GM19025 (cell line): ENCODE measurements at regions not wholly inside any gene's neighbourhood (a gene's known extent, or its start where the extent isn't known, plus 50 kb on each side); places are given as distances from the start of the nearest gene placed in this dataset.
"Not testable (repeated sequence)": the region's sequence is repeated elsewhere in the genome, so short reads cannot be mapped to it uniquely, and the experiment has no call there.

Experiments
- ATAC-seq: cut with Tn5 transposase; IDR thresholded peaks from one replicate; pipeline ENCODE4 v1.9.1; 2021; ENCODE audit warnings: mild to moderate bottlenecking, low read depth, moderate library complexity; ENCODE audit not compliant: unreplicated experiment

DNA sequence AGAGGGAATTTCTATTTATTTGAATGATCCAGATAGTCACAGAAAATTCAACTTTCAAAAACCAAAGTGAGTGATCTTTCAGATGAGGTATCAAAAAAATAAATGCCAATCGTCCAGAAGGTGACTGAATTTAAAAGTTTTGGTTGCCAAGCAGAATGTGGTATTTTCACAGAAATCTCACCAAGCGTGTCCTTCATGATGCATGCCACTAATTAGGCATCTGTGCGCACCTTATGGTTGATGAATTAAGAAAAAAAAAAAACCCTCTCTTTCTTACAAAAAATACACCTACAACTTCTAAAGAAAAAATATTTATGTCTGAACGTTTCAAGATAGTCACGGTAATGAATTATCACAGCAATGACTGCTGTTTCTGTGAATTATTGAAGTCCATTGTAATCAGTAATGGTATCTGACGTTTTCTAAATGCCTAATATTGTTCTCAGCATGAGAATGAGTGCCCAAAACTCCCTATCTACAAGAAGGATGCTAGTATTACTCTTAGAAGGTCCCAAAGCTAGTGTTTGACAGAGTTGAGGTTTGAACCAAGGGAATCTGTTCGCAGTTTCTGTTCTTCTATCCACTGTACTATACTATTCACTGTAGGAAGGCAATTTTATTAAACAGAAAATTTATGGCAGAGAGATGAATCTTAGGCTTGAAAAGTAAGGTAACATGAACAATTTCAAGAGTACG is 219.6 kb upstream of the NETO1 start:
- no peak for ATAC-seq

DNA sequence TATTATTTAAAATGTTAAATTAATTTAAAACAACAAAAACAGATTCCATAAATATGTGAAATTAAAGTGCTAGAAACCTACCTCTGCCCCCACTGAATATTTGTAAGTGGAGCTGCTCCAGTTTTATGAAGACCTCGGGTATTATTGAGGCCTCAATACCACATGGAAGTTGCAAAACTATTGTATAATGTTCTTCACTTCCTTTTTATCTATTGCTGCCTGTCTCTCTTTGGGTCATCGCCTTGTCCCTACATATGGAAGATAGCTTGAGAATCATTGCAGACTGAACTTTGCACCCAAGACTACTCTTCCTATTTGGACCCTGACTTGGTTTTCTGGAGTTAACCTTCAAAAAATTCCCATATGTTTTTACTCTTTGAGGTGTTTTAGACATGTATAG is 212.1 kb upstream of the NETO1 start:
- no peak for ATAC-seq

DNA sequence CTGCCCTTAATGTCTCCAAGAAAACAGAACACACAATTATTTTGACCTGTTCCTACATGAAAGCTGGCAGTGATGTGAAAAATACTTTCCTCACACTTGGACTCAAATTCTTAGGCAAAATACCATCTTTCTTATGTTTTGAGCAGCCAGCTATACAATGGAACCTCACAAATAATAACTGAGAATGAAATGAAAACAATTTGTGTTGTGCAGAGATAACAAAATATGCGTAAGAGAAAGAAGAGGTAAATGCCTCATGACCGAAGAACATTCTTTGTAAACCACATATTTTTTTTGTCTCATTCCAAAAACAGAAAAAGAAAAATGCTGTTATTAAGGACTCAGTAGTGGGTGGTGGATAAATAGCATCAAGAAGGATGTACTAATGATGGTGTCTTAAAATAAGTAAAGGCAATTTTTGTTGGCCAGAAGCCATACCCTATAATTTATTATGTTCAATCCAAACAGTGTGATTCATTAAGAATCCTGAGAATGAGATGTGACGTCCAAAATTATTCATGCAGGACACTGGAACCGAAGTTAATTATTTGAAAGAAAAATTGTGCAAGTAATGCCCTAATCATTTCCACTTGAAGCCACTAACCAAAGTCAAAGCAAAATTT is 193.0 kb upstream of the NETO1 start:
- ATAC-seq, result no peak

DNA sequence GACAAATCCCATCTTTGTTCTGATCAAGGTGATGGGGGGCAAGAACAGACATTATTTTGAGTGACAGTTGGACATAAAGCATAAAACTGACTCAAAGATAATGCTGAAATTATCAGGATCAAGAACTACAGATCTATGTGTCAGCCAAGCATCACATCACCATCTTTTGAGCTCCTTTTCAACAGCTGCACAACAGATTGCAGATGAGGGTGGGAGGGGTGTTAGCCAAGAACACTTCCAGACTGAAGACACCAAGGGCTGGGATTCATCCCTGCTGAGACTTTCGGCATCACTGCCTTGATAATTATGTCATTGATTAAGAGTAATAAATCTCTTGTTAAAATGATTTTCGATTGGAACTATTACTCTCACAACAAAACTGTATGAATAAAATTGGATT is 191.5 kb upstream of the NETO1 start:
- ATAC-seq, result no peak

DNA sequence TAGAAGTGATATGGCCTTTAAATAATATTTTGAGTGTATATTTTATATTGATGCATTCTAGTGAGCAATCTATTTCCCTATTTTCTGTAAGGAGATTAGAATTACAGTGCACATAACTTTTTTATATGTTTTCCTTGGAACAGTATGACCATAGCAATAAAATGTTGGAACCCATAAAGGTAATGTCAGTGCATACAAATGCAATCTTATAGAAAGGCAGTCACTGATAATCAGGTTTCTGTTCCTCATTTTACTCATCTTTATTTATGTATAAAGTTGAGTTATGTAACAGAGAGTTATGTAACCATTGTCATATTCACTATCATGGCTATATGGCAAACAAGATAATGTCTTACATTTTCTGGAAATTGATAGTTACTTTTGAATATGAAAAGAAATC is 179.9 kb upstream of the NETO1 start:
- ATAC-seq, result no peak

DNA sequence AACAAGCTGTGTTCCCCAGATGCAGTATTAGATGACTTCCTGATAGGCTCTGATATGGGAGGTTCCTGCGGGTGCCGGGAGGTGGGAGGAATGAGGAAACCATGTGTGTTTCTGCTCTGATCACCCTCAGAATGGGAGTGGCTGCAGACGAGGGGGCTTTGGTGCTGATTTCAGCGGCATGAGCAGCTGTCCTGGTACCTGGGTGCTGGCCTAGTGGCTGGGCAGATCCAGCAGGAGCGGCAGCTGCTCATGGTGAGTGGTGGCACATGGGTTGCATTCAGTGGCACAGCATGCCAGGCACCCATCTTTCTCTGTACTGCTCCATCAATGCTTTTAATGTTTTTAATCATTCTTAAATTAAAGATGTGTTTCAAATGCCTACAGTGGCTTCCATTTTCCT is 177.2 kb upstream of the NETO1 start:
- ATAC-seq, result no peak

DNA sequence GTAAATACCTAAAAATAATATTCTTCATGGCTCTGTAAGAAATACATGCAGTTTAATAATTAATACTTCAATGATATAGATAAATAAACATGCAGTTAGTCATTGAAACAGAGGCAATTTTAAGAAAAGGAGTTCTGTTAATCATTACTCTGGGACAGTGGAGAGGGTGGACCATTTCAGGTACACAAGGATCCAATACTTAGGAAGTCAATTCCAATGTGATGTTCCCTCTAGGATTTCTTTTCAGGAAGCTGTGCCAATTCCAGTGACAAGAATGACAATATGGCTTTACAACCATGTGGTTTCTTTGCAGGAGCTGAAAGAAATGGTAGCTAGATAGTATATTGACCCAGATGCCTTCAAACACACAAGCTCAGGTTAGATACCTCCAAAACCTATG is 175.8 kb upstream of the NETO1 start:
- no peak for ATAC-seq

DNA sequence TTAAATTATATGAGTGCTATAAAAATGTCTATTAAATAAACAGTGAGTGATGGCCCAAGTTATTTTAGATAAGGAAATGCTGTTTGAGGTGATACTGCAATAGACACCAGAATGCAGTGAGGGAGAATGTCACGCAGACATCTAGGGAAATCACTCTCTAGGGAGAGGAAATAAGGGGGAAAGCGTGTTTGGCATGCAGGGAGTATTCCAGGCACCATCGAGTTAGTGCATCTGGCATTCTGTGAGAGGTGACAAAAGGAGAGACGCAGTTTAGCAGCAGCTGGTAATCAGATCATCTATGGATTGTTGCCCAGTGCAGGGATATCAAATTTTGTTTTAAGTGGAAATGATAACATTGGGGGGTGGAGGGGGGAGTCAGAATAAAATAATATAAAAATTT is 175.4 kb upstream of the NETO1 start:
- no peak for ATAC-seq

DNA sequence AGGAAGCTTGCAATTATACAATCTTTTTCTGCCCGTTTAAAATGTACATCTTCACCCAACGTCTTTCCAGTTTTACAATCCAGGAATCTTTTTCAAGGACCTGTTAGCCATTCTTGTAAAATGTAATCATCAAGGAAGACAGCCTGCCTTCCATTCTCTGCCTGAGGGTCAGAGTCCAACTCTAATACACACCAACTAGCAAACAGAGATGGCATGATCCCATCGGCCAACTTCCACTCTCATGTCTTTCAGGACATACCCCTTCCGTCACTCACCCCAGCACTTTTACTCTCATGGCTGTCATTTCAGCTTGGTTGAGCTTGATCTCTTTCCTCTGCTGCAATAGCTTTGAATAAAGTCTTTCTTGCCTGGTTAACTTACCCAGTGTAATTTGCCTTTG is 172.5 kb upstream of the NETO1 start:
- no peak for ATAC-seq

DNA sequence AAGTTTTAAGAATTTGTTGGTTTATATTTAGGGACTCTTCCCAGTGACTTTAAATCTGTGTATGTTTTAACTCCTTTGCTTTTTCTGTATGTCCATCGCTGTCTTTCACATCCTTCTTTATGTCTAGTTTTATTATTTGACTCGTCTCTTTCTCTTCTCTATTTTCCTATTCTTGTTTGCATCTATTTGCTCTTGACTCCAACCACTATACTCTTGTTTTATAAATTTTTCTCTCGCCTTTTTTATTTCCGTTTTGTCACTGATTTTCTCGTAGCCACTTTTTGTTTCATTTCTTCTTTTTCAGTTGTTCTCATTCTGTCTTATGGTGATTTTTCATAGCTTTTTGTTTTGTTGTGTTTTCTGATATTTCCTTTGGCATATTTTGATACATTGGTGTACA is 170.5 kb upstream of the NETO1 start:
- no peak for ATAC-seq

DNA sequence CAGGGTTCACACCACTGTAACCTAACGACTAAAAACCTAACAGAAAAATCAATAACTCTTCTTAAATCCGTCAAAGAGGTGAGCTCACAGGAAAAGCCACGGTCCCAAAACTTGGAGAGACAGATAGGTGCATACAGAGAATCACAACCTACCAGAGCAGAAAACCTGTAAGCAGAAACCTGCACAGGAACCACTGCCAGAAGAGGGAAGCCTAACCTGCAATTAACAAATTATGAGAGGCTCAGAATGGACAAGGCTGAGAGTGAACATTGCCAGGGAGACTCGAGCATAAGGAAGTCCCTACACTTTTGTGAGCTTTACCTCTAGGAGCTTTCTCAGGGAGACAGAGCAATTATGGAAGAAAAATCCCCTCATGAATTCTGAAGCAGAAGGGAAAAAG is 156.2 kb upstream of the NETO1 start:
- ATAC-seq, result no peak

DNA sequence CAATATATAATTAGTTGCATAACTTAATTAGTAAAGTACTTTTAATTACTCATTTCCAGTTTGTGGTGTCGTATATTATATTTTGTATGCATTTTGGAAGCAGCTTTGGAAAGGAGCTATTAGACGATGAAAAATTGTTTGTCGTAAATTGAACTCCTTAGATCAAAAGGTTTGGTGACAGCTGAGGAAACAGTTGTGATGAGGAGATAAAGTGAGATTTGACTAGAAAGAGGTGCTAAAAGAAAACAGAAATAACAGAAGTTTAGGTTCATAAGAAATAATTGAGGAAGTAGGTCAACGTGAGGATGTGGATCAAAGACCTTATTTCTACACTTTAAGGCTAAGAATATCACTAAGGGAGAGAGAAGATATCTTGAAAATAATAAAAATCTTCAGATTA is 141.9 kb upstream of the NETO1 start:
- ATAC-seq, result no peak

DNA sequence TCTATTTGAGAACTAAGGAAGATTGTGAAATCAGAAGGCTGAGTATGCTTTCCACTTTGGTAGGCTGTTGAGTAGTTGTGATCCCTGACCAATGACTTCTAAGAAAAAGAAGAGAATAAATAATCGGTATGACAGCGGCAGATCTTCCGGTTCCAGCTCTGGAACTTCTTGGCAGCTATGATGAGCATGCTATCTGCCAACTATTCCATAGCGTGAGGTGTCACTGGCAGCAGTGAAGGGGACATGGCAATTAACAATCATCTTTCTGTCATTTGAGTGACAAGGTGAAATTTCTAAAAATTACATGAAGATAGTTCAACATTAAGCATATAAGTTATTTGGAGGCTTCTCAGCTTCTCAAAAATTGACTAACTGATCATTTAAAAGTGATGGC is 140.1 kb upstream of the NETO1 start:
- no peak for ATAC-seq

DNA sequence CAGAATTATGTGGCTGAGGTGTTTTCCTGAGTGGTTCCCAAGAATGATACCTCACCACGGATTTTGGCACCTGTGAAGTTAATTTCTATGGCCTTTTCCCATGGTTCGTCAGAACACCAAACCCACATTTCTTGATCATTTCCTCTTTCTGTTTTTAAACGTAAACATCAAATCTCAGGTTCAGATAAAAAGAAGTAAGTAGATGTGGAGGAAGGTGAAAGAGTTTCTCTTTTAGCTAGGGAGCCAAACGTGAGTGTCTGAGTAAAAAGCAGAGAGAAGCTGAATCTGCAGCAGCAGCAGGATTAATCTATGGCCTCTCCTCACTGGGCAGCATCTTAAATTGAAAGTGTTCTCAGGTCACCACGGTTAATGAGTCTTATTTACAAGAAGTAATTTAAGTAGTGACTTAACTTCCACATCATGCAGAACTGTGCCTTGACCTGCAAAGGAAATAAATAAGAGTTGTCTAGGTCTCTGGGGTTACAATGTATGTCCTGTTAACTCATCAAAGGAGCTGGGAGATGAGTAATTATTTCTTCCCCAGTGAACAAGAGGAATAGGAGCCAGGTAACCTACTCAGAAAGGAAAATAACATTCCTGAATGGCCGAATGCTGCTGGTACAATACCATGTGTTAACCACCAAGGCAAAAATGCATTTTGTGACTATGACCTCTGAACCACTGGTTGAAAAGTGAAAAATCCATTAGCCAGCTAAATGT is 139.6 kb upstream of the NETO1 start:
- no peak for ATAC-seq

DNA sequence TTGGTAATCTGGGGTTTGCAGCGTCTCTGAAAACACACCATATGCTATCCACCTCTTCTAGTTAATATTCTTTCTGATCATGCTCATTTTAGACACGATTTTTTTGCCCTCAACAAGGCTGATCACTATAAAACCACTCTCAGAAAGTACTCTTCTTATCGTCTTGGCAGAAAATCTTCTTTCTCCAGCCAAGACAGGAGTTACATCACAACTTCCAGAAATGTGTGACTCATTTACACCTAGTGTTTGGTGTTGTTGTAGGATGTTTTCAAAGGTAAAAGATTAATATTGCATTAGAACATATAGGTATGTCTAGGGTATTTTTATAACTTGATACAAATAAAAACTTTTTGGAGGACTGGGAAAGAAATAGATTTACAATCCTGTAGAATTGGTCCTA is 138.5 kb upstream of the NETO1 start:
- ATAC-seq, result no peak

DNA sequence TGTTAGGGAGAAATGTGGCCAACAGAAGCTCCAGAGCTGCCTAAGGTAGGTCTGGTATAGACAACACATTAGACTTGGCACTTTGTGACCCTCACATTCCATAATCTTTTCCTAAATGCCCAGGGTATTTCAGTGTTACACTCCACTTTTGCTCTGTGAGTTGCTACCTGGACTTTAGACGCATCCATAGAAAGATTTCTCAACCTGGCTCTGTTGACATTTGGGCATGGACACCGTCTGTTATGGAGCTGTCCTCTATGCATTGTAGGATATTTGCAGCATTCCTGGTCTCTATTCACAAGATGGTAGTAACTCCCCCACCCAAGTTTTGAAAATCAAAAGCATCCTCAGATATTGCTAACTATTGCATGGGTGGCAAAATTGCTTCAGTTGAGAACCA is 136.5 kb upstream of the NETO1 start:
- ATAC-seq, result no peak

DNA sequence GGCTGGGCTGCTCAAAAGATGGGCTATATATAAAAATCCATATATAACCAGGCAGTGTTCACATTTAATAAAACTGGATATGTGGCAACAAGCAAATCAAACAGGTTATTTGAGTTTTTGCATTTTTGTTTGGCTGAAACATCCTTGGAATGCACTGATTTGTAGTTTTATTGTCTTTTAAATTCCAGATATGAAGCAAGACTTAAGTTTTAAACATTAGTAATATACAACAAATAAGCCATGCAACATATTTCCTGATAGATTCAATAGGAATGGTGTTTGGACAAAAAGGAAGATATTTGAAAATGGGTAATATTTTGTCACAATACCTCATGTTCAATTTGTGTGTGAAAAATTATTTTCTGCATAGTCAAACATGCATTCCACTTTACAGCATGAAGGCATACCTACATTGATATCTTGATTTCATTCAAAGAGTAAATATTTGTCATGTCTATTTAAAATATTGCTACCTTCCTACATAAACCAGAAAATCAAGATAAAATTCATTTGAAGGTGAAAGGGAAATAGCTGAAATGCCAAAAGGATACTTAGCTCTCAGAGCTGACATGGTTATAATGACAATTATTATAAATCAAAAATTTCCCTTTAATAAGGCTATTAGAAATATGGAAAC is 132.3 kb upstream of the NETO1 start:
- ATAC-seq, result no peak

DNA sequence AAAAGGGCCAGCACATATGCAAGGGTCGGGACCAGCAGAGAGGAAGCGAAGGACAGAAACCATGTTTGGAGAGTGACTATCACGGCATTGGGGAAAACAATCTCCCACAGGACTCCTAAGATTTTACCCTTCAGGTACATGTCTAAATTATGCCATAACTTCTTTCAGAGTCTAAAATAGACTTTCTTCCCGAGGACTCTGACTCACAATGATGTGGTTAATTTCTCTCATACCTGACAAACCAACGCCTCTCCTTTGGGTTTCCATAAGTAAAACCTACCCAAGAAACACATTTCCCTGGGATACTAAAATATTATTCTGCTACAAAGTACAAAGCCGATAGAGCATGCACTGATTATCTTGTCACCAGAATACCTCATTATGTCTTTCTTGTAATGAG is 127.8 kb upstream of the NETO1 start:
- no peak for ATAC-seq

DNA sequence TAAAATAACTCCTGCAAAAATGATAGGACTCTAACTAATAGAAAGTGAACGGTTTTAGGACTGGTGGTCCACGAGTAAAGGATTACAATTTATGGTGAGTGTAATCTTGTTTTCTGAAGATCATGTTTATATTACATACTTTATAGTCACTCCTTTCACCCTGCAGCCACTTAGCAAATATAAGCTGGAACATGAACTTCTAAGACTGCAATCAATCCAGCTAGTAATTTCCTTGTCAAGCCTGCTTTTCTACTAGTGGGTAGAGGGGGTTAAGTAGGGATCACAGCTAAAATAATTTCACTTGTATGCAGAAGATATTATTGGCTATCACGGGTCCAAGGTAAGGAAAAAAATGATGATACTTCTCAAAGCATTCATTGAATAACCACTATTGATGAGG is 125.5 kb upstream of the NETO1 start:
- ATAC-seq, result no peak

DNA sequence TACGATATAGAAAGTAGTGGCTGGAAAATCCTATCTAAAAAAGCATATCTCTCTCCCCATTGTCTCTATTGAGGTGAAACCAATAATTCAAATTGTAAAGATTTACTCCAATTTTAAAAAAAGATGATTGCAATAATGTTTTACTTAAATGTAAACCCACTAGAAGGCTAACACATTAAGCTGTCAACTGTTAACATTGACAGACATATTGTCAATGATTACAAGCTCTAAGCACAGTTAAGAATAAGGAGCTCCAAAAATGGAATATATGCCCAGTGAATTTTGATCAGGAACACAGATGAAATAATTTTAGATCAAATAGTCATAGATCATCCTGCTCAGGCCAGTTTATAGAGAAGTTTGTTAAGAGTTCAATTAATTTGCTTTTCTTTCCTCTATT is 123.6 kb upstream of the NETO1 start:
- no peak for ATAC-seq

DNA sequence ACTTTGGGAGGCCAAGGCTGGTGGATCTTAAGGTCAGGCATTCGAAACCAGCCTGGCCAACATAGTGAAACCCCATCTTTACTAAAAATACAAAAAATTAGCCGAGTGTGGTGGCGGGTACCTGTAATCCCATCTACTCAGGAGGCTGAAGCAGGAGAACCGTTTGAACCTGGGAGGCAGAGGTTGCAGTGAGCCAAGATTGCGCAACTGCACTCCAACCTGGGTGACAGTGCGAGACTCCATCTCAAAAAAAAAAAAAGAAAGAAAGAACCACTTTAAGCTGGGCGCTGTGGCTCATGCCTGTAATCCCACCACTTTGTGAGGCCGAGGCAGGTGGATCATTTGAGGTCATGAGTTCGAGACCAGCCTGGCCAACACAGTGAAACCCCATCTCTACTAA is 119.8 kb upstream of the NETO1 start:
- ATAC-seq, result not testable (repeated sequence)

DNA sequence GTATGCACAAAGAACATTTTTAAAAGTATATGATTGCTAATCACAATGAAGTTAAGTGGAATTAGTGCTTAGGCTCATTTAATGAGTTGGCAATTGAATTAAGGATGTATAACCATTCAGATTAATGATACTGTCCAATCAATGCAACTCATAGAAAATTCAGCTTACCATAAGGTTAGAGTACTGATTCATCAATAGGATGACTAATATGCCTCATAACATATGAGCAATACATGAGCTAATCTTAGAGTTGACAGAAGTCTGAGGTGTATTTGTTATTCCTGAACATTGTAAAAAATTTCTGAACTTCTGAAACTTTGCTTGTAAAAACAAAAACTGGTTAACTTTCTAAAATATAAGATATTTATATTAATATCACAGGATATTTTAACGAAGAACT is 118.3 kb upstream of the NETO1 start:
- no peak for ATAC-seq
